K562 (cell line): ENCODE measurements at regions not wholly inside any gene's neighbourhood (a gene's known extent, or its start where the extent isn't known, plus 50 kb on each side); places are given as distances from the start of the nearest gene placed in this dataset.

Experiments
- BACH1 ChIP-seq: fragments of 200-800 bp; sonication (Bioruptor generic); IDR thresholded peaks from 2 replicates; pipeline ENCODE4 v1.6.1; 2016; ENCODE audit warnings: missing genetic modification characterization, missing compliant biosample characterization
- HLTF ChIP-seq: fragments of 450-650 bp; IDR thresholded peaks from 2 replicates; pipeline ENCODE4 v1.6.1; 2016
- ILF3 ChIP-seq: fragments of 450-650 bp; IDR thresholded peaks from 2 replicates; pipeline ENCODE4 v1.6.1; 2018; ENCODE audit warnings: antibody characterized with exemption, mild to moderate bottlenecking, moderate library complexity, borderline replicate concordance
- MAFG ChIP-seq: fragments of 450-650 bp; conservative IDR thresholded peaks from 2 replicates; pipeline ENCODE4 v1.6.1; 2016; ENCODE audit warnings: missing genetic modification characterization, missing compliant biosample characterization
- MXI1 ChIP-seq: IDR thresholded peaks from 2 replicates; pipeline ENCODE4 v1.6.1; 2011; ENCODE audit warnings: low read depth, mild to moderate bottlenecking, improper control_type of control experiment, low read length
- MYC ChIP-seq, 2 experiments: fragments of 250-450 bp in 1 of 2; sonication (Bioruptor Pico) in 1 of 2; IDR thresholded peaks; 2 replicates each; pipeline versions ENCODE4 v1.5.1 to v1.6.1; 2012 to 2021; ENCODE audit warnings: low read depth in 2 of 2, borderline replicate concordance in 1 of 2, improper control_type of control experiment in 1 of 2, low read length in 1 of 2, mild to moderate bottlenecking in 1 of 2, moderate library complexity in 1 of 2
- NFATC3 ChIP-seq: fragments of 450-650 bp; IDR thresholded peaks from 2 replicates; pipeline ENCODE4 v1.6.1; 2017; ENCODE audit warnings: mild to moderate bottlenecking
- NR1H2 ChIP-seq: sonication (generic); formaldehyde crosslinking; IDR thresholded peaks from 2 replicates; pipeline ENCODE4 v1.4.0; 2020; ENCODE audit warnings: mild to moderate bottlenecking, missing genetic modification reagents
- RBBP5 ChIP-seq: fragments of 200-600 bp; sonication (generic); IDR thresholded peaks from 2 replicates; pipeline ENCODE4 v1.6.1; 2012; ENCODE audit warnings: borderline replicate concordance, mild to moderate bottlenecking, low read length, control low read depth, inconsistent platforms; ENCODE audit not compliant: insufficient read depth, poor library complexity, severe bottlenecking
- RBM25 ChIP-seq: fragments of 200-400 bp; formaldehyde crosslinking; IDR thresholded peaks from 2 replicates; pipeline ENCODE4 v1.6.1; 2018; ENCODE audit warnings: low read length, low read depth, moderate library complexity; ENCODE audit not compliant: severe bottlenecking
- SMAD4 ChIP-seq: fragments of 250-450 bp; sonication (Bioruptor Pico); conservative IDR thresholded peaks from 2 replicates; pipeline ENCODE4 v1.8.0; 2021; ENCODE audit warnings: inconsistent platforms, mild to moderate bottlenecking, moderate library complexity
- SP1 ChIP-seq: sonication (generic); formaldehyde crosslinking; IDR thresholded peaks from 2 replicates; pipeline ENCODE4 v1.8.1; 2022; ENCODE audit warnings: mild to moderate bottlenecking, missing genetic modification reagents
- TARDBP ChIP-seq: fragments of 450-650 bp; IDR thresholded peaks from 2 replicates; pipeline ENCODE4 v1.6.1; 2016
- TOE1 ChIP-seq, 2 experiments: fragments of 450-650 bp in 1 of 2; sonication (generic) in 1 of 2; formaldehyde crosslinking in 1 of 2; IDR thresholded peaks; 2 replicates each; pipeline versions ENCODE4 v1.7.1 to v1.8.0; 2016 to 2022; ENCODE audit warnings: borderline replicate concordance in 2 of 2, mild to moderate bottlenecking in 2 of 2, antibody characterized with exemption in 1 of 2, inconsistent platforms in 1 of 2, low read depth in 1 of 2, missing genetic modification reagents in 1 of 2, moderate library complexity in 1 of 2
- ZKSCAN1 ChIP-seq: fragments of 150-350 bp; IDR thresholded peaks from 2 replicates; pipeline ENCODE4 v1.6.1; 2016; ENCODE audit warnings: low read depth, low read length
- ZNF445 ChIP-seq: fragments of 250-450 bp; sonication (Bioruptor Pico); IDR thresholded peaks from 2 replicates; pipeline ENCODE4 v1.4.0; 2020; ENCODE audit warnings: low read depth, mild to moderate bottlenecking, moderate library complexity
- TF ChIP-seq, protein P1 (sequence below): fragments of 150-350 bp; conservative IDR thresholded peaks from 2 replicates; pipeline ENCODE4 v1.6.1; 2014; ENCODE audit warnings: low read length
- TF ChIP-seq, protein P2 (sequence below): fragments of 250-450 bp; sonication (Bioruptor Pico); IDR thresholded peaks from 2 replicates; pipeline ENCODE4 v1.8.0; 2021; ENCODE audit warnings: moderate library complexity, mild to moderate bottlenecking, inconsistent platforms
- TF ChIP-seq, protein P3 (sequence below): fragments of 450-650 bp; IDR thresholded peaks from 2 replicates; pipeline ENCODE4 v1.6.1; 2017; ENCODE audit warnings: antibody characterized with exemption
- TF ChIP-seq, protein P4 (sequence below), 2 experiments: fragments of 250-450 bp in 1 of 2; fragments of 450-650 bp in 1 of 2; sonication (Bioruptor Pico) in 1 of 2; IDR thresholded peaks; 2 replicates each; pipeline versions ENCODE4 v1.6.1 to v1.8.0; 2016 to 2021; ENCODE audit warnings: mild to moderate bottlenecking in 2 of 2, moderate library complexity in 2 of 2, missing compliant biosample characterization in 1 of 2, missing genetic modification characterization in 1 of 2

DNA sequence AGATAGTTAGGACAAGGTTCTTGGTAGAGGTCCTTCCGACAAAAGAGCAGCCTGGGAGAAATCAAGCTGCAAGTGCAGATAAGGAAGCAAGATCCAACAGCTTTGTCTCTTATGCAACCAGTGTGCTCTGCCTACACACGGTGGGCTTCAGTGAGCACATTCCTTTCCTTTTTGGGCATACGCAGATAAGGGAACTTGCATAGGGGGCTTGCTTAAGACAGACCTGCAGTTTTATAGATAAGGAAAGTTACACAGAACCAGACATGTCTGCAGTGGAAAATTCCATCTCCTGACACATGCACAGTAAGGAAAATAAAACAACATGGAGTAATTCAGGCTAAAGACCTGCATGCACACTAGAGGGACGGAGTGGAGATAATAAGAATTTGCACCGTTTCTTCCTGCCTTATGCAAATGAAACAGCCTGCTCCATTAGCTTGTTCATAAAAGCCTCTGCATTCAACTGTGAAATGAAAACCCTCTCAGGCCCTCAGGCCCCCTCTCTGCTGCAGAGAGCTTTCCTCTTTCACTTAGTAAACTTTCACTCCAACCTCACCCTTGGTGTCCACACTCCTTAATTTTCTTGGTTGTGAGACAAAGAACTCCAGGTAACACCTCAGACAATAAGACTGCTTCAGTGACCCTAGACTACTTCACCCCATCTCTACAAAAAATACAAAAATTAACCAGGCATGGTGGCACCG is 97.5 kb upstream of the MYLIP start (continued):
- TF ChIP-seq RBM25, result peak; percentile 22
- TF ChIP-seq, protein P1, sequence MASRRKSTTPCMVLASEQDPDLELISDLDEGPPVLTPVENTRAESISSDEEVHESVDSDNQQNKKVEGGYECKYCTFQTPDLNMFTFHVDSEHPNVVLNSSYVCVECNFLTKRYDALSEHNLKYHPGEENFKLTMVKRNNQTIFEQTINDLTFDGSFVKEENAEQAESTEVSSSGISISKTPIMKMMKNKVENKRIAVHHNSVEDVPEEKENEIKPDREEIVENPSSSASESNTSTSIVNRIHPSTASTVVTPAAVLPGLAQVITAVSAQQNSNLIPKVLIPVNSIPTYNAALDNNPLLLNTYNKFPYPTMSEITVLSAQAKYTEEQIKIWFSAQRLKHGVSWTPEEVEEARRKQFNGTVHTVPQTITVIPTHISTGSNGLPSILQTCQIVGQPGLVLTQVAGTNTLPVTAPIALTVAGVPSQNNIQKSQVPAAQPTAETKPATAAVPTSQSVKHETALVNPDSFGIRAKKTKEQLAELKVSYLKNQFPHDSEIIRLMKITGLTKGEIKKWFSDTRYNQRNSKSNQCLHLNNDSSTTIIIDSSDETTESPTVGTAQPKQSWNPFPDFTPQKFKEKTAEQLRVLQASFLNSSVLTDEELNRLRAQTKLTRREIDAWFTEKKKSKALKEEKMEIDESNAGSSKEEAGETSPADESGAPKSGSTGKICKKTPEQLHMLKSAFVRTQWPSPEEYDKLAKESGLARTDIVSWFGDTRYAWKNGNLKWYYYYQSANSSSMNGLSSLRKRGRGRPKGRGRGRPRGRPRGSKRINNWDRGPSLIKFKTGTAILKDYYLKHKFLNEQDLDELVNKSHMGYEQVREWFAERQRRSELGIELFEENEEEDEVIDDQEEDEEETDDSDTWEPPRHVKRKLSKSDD, result no peak
- peak; percentile 65 for TF ChIP-seq MYC (IDR thresholded peaks at IDR 0.05; ENCODE audit: low read depth, low read length)
- TF ChIP-seq MYC (CRISPR knock-in tag; IDR thresholded peaks at IDR 0.05; ENCODE audit: borderline replicate concordance, low read depth), result peak; percentile 92
- TF ChIP-seq MXI1, result peak; percentile 72
- peak; percentile 79 for TF ChIP-seq TOE1 (IDR thresholded peaks at IDR 0.05; ENCODE audit: borderline replicate concordance)
- TF ChIP-seq TOE1 (CRISPR knock-in tag; IDR thresholded peaks at IDR 0.05; ENCODE audit: borderline replicate concordance, low read depth), result no peak
- peak; percentile 88 for TF ChIP-seq BACH1 (tag)
- TF ChIP-seq SMAD4 (CRISPR knock-in tag), result peak; percentile 100
- peak; percentile 88 for TF ChIP-seq ZNF445
- TF ChIP-seq, protein P2, sequence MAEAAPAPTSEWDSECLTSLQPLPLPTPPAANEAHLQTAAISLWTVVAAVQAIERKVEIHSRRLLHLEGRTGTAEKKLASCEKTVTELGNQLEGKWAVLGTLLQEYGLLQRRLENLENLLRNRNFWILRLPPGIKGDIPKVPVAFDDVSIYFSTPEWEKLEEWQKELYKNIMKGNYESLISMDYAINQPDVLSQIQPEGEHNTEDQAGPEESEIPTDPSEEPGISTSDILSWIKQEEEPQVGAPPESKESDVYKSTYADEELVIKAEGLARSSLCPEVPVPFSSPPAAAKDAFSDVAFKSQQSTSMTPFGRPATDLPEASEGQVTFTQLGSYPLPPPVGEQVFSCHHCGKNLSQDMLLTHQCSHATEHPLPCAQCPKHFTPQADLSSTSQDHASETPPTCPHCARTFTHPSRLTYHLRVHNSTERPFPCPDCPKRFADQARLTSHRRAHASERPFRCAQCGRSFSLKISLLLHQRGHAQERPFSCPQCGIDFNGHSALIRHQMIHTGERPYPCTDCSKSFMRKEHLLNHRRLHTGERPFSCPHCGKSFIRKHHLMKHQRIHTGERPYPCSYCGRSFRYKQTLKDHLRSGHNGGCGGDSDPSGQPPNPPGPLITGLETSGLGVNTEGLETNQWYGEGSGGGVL, result peak; percentile 91
- TF ChIP-seq ZKSCAN1, result peak; percentile 81
- TF ChIP-seq RBBP5, result peak; percentile 22
- no peak for TF ChIP-seq NR1H2 (CRISPR knock-in tag)
- TF ChIP-seq, protein P3, sequence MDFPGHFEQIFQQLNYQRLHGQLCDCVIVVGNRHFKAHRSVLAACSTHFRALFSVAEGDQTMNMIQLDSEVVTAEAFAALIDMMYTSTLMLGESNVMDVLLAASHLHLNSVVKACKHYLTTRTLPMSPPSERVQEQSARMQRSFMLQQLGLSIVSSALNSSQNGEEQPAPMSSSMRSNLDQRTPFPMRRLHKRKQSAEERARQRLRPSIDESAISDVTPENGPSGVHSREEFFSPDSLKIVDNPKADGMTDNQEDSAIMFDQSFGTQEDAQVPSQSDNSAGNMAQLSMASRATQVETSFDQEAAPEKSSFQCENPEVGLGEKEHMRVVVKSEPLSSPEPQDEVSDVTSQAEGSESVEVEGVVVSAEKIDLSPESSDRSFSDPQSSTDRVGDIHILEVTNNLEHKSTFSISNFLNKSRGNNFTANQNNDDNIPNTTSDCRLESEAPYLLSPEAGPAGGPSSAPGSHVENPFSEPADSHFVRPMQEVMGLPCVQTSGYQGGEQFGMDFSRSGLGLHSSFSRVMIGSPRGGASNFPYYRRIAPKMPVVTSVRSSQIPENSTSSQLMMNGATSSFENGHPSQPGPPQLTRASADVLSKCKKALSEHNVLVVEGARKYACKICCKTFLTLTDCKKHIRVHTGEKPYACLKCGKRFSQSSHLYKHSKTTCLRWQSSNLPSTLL, result peak; percentile 83; the same call in 1 of the 2 replicates
- peak; percentile 96 for TF ChIP-seq NFATC3
- TF ChIP-seq, protein P4, sequence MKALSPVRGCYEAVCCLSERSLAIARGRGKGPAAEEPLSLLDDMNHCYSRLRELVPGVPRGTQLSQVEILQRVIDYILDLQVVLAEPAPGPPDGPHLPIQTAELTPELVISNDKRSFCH (CRISPR knock-in tag; IDR thresholded peaks at IDR 0.05), result peak; percentile 88
- TF ChIP-seq, protein P4 (tag; IDR thresholded peaks at IDR 0.05), result peak; percentile 99
- TF ChIP-seq HLTF, result peak; percentile 99
- TF ChIP-seq MAFG (tag), result peak; percentile 82
- TF ChIP-seq ILF3, result peak; percentile 95
- TF ChIP-seq TARDBP, result peak; percentile 75; the same call in 1 of the 2 replicates
- 0 out of 2 replicates have a peak, but pooled peaks have one; percentile 35 for TF ChIP-seq SP1
